ENCODE measurements at regions not wholly inside any gene's neighbourhood (a gene's known extent, or its start where the extent isn't known, plus 50 kb on each side); places are given as distances from the start of the nearest gene placed in this dataset.

DNA sequence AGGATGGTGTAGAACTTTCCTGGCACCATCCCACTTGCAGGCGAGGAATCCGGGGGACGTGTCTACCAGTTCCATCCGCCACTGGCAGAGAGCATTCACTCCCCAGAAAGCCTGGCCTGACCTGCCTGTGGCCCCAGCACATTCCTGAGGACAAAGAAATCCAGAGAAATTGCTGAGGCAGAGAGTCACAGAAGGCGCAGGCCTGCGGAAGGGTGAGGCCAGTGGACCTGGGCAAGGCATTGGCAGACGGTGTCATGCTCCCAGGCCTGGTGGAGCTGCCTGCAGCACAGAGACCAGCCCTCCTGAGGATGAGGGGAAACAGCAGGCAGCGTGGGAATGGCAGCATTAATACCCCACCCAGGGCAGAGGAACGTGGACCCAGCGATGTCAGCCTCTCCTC is 81.2 kb upstream of the F3 start:
- TF ChIP-seq FOXP2 (optimal IDR thresholded peaks at IDR 0.05; ENCODE audit: borderline replicate concordance, extremely low read depth, extremely low read length, insufficient read depth) = no peak
- TF ChIP-seq POLR2AphosphoS5 (IDR thresholded peaks at IDR 0.05; ENCODE audit: low read depth, low read length) = no peak
- TF ChIP-seq TAF1 (IDR thresholded peaks at IDR 0.05; ENCODE audit: borderline replicate concordance, insufficient read depth, low read length) = no peak
- TF ChIP-seq SIN3A (IDR thresholded peaks at IDR 0.05; ENCODE audit: borderline replicate concordance, insufficient read depth, low read length) = no peak
- TF ChIP-seq, protein P1, sequence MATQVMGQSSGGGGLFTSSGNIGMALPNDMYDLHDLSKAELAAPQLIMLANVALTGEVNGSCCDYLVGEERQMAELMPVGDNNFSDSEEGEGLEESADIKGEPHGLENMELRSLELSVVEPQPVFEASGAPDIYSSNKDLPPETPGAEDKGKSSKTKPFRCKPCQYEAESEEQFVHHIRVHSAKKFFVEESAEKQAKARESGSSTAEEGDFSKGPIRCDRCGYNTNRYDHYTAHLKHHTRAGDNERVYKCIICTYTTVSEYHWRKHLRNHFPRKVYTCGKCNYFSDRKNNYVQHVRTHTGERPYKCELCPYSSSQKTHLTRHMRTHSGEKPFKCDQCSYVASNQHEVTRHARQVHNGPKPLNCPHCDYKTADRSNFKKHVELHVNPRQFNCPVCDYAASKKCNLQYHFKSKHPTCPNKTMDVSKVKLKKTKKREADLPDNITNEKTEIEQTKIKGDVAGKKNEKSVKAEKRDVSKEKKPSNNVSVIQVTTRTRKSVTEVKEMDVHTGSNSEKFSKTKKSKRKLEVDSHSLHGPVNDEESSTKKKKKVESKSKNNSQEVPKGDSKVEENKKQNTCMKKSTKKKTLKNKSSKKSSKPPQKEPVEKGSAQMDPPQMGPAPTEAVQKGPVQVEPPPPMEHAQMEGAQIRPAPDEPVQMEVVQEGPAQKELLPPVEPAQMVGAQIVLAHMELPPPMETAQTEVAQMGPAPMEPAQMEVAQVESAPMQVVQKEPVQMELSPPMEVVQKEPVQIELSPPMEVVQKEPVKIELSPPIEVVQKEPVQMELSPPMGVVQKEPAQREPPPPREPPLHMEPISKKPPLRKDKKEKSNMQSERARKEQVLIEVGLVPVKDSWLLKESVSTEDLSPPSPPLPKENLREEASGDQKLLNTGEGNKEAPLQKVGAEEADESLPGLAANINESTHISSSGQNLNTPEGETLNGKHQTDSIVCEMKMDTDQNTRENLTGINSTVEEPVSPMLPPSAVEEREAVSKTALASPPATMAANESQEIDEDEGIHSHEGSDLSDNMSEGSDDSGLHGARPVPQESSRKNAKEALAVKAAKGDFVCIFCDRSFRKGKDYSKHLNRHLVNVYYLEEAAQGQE (IDR thresholded peaks at IDR 0.05; ENCODE audit: insufficient read depth in 1 of 2, low read depth in 2 of 2, low read length in 2 of 2) = no peak

DNA sequence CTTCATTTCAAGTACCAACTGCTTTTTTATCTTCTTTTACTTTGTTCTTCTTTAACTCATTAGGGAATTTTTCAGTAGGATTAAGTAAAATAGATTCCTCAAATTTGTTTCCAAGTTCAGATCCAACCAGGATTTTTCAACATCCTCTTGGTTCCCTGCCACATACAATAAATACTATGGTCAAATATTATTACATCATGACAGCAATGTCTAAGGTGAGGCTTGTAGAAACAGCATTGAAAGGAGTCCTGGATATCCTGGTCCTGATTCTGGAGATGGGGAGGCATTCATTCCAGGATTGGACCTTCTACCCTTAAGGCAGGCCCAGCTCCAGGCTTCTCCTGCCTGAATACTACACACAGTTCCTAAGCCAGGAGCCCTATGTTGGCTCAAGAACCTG is 80.2 kb upstream of the F3 start:
- no peak for TF ChIP-seq POLR2AphosphoS5 (IDR thresholded peaks at IDR 0.05; ENCODE audit: low read depth, low read length)
- TF ChIP-seq, protein P1 (IDR thresholded peaks at IDR 0.05; ENCODE audit: insufficient read depth in 1 of 2, low read depth in 2 of 2, low read length in 2 of 2) = no peak
- no peak for TF ChIP-seq TAF1 (IDR thresholded peaks at IDR 0.05; ENCODE audit: borderline replicate concordance, insufficient read depth, low read length)
- TF ChIP-seq FOXP2 (optimal IDR thresholded peaks at IDR 0.05; ENCODE audit: borderline replicate concordance, extremely low read depth, extremely low read length, insufficient read depth) = no peak
- no peak for TF ChIP-seq SIN3A (IDR thresholded peaks at IDR 0.05; ENCODE audit: borderline replicate concordance, insufficient read depth, low read length)

DNA sequence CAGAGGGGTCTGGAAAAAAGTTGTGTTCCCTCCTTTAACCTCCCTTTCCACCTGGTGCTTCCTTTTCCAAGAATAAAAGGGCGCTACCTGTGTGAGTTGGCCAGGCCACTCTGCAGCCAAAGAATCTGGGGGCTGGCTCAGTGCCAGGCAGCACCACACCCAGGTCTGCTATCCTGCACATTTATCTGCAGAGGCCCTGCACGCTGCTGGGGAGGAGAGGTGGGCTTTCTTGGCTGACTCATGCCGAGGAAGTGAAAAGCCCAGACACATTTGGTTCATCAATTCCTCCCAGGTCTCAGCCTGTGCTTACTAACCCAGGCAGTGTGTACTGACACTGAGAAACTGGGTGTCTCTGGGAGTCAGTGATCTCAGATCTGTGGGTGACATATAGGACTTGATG is 79.8 kb upstream of the F3 start:
- TF ChIP-seq TAF1 (IDR thresholded peaks at IDR 0.05; ENCODE audit: borderline replicate concordance, insufficient read depth, low read length) (no peak), SIN3A (IDR thresholded peaks at IDR 0.05; ENCODE audit: borderline replicate concordance, insufficient read depth, low read length) (no peak), FOXP2 (optimal IDR thresholded peaks at IDR 0.05; ENCODE audit: borderline replicate concordance, extremely low read depth, extremely low read length, insufficient read depth) (no peak), POLR2AphosphoS5 (IDR thresholded peaks at IDR 0.05; ENCODE audit: low read depth, low read length) (no peak)
- TF ChIP-seq, protein P1 (IDR thresholded peaks at IDR 0.05; ENCODE audit: insufficient read depth in 1 of 2, low read depth in 2 of 2, low read length in 2 of 2) = no peak

DNA sequence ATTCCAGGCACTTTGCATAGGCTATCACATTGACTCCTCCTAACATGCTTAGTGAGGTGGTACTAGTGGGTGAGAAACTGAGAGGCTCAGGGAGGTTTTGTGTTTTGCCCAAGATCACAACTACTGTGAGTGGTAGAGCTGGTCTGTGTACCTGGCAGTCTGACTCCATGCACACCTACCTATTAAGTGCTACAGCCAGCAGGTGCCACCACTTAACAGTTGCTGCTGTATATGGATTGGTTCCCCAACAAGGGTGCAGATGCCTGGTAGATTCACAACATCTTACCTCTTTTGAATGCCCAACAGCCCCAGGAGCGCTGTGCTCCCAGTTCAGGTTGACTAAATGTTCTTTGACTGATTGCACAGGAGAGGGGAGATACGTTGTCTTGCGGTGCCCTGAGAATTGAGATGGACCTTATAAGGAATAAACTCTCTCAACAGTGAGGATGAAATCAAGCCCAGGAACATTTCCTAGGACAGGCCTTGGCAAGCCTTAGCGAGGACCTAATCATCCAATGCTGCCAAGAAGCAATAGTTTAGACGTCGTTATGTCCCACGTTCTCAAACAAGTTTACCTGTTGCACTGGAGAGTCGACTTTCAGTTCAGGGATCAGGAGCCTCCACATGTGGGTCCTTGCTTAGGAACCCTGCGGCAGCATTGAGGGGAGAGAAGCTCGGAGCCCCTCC is 78.9 kb upstream of the F3 start:
- TF ChIP-seq TAF1 (IDR thresholded peaks at IDR 0.05; ENCODE audit: borderline replicate concordance, insufficient read depth, low read length) = no peak
- no peak for TF ChIP-seq POLR2AphosphoS5 (IDR thresholded peaks at IDR 0.05; ENCODE audit: low read depth, low read length)
- TF ChIP-seq SIN3A (IDR thresholded peaks at IDR 0.05; ENCODE audit: borderline replicate concordance, insufficient read depth, low read length) = no peak
- TF ChIP-seq, protein P1 (IDR thresholded peaks at IDR 0.05; ENCODE audit: insufficient read depth in 1 of 2, low read depth in 2 of 2, low read length in 2 of 2) = no peak
- TF ChIP-seq FOXP2 (optimal IDR thresholded peaks at IDR 0.05; ENCODE audit: borderline replicate concordance, extremely low read depth, extremely low read length, insufficient read depth) = no peak
